Lung (tissue), 11 donors: ENCODE measurements at regions not wholly inside any gene's neighbourhood (a gene's known extent, or its start where the extent isn't known, plus 50 kb on each side); places are given as distances from the start of the nearest gene placed in this dataset.
"Not testable (repeated sequence)": the region's sequence is repeated elsewhere in the genome, so short reads cannot be mapped to it uniquely, and the experiment has no call there.

Experiments
- ATAC-seq: fragments of 200-7000 bp; cut with Tn5 transposase; one replicate; pipeline ENCODE4 v1.9.1; 2020; ENCODE audit warnings: moderate number of reproducible peaks; ENCODE audit not compliant: insufficient read depth, low FRiP score
- DNase-seq, 3 donors: peaks; one replicate each; pipeline ENCODE4 v3.0.0-alpha.2; 2013 to 2017
- H3K27ac ChIP-seq, 2 donors: one replicate each; pipeline ENCODE4 v1.5.1; 2013; ENCODE audit warnings: mild to moderate bottlenecking in 2 of 2, moderate library complexity in 2 of 2, control low read depth in 1 of 2, inconsistent platforms in 1 of 2, low read depth in 1 of 2, low read length in 1 of 2
- H3K27me3 ChIP-seq, 3 donors: one replicate each; pipeline ENCODE4 v1.5.1; 2013; ENCODE audit warnings: low read length in 2 of 3; ENCODE audit not compliant: control insufficient read depth in 3 of 3, insufficient read depth in 3 of 3
- H3K36me3 ChIP-seq, 4 donors: one replicate each; pipeline ENCODE4 v1.5.1; 2013; ENCODE audit warnings: low read length in 4 of 4, mild to moderate bottlenecking in 1 of 4, moderate library complexity in 1 of 4; ENCODE audit not compliant: control insufficient read depth in 4 of 4, insufficient read depth in 4 of 4
- H3K4me1 ChIP-seq, 5 donors: one replicate each; pipeline ENCODE4 v1.5.1; 2013; ENCODE audit warnings: low read length in 5 of 5, mild to moderate bottlenecking in 2 of 5, moderate library complexity in 1 of 5; ENCODE audit not compliant: control insufficient read depth in 5 of 5, insufficient read depth in 5 of 5
- H3K4me3 ChIP-seq: one replicate; pipeline ENCODE4 v1.5.1; 2013; ENCODE audit warnings: mild to moderate bottlenecking, control low read depth, moderate library complexity
- H3K9ac ChIP-seq, 2 donors: one replicate each; pipeline ENCODE4 v1.5.1; 2013; ENCODE audit warnings: low read length in 2 of 2, control low read depth in 1 of 2; ENCODE audit not compliant: insufficient read depth in 1 of 2
- H3K9me3 ChIP-seq, 4 donors: one replicate each; pipeline ENCODE4 v1.5.1; 2013; ENCODE audit warnings: low read length in 3 of 4, mild to moderate bottlenecking in 1 of 4, moderate library complexity in 1 of 4; ENCODE audit not compliant: control insufficient read depth in 4 of 4, insufficient read depth in 3 of 4
- WGBS, 2 donors: extraction: QIAGEN DNeasy Blood & Tissue Kit; methylation state at CpG; one replicate each; pipeline ENCODE4 v1.1.7; 2013; 5-methylcytosine and 5-hydroxymethylcytosine counted together
- TF ChIP-seq, protein P1 (sequence below): IDR thresholded peaks from 2 replicates; pipeline ENCODE4 v1.5.1; 2012; ENCODE audit warnings: mild to moderate bottlenecking; ENCODE audit errors: control extremely low read depth, extremely low read depth
- donor health status: control.
- donor health status: control.
- donor health status: Bipolar disorder and iron deficiency.
- donor health status: healthy.
- donor health status: DM: yes; HTN: yes; CAD: no.

DNA sequence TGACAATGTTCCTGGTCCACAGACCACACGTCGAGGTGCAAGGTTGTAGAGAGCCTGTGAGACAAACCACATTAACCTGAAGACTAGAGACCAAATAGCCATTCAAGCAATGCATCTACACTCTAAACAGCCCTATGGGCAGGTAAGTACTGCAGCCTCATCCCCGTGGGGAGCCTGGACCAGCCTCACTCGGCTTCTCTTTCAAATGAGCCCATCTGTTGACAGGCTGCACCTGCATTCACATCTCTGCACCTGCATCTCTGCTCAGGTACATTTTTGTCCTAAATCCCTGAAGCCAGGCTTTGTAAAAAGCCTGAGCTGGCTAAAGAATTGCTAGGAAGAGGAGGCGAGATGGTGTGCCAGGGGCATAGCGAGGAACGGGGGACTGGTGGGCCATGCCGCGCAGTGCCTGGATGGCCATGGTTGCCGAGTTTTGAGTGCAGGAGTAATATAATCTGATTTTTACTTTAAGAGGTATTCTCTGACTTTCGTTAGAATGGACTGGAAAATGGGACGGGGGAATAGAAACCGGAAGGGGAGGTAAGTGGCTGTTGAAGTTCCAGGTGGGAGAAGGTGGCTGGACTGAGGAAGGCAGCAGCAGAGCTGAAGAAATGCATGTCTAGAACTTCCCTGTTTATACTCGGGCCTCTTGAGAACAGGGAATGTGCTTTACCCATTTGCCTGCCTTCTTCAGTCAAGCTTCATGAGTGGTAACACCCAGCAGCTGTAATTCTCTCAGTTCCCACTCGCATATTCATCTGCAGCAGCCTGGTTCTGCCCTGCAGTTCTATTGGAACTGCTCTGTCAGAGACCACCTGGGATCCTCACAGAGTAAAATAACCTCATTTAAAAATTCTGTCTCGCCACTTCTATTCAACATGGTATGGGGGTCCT is 226.4 kb downstream of the OPA1 start:
- Histone ChIP-seq H3K27me3 (no peaks in the 10 kb centered on the region), H3K4me3 (no peak overlapping the region), H3K27ac (no peak overlapping the region), H3K36me3 (no peaks in the 10 kb centered on the region), H3K4me1 (peaks cover 0 to 14% (median 4%) of the 10 kb centered on the region in 5 donors), H3K9ac (no peak overlapping the region), H3K9me3 (no peaks in the 10 kb centered on the region)
- no peak for ATAC-seq
- WGBS, 2 donors, result 88% methylated on average over 16 of the region's 16 CpGs
- TF ChIP-seq, protein P1, sequence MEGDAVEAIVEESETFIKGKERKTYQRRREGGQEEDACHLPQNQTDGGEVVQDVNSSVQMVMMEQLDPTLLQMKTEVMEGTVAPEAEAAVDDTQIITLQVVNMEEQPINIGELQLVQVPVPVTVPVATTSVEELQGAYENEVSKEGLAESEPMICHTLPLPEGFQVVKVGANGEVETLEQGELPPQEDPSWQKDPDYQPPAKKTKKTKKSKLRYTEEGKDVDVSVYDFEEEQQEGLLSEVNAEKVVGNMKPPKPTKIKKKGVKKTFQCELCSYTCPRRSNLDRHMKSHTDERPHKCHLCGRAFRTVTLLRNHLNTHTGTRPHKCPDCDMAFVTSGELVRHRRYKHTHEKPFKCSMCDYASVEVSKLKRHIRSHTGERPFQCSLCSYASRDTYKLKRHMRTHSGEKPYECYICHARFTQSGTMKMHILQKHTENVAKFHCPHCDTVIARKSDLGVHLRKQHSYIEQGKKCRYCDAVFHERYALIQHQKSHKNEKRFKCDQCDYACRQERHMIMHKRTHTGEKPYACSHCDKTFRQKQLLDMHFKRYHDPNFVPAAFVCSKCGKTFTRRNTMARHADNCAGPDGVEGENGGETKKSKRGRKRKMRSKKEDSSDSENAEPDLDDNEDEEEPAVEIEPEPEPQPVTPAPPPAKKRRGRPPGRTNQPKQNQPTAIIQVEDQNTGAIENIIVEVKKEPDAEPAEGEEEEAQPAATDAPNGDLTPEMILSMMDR, result no peak
- no peak for DNase-seq

DNA sequence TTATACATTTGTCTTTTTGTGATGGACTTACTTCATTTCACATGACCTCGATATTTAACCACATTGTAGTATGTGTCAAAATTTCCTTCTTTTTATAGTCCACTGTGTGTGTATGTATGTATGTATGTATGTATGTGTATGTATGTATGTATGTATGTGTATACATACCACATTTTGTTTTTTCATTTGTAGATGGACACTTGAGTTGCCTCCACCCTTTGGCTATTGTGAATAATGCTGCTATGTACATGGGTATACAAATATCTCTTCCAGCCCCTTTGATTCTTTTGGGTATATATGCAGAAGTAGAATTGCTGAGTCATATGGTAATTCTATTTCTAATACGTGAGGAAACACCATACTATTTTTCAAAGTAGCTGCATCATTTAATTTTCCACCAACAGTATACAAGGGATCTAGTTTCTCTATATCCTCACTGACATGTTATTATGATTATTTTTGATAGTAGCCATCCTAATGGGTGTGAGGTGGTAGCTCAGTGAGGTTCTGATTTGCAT is 228.2 kb downstream of the OPA1 start:
- 30 to 61% methylated on average over 2 of the region's 2 CpGs for WGBS, 2 donors
- H3K9ac ChIP-seq, result no peak overlapping the region

DNA sequence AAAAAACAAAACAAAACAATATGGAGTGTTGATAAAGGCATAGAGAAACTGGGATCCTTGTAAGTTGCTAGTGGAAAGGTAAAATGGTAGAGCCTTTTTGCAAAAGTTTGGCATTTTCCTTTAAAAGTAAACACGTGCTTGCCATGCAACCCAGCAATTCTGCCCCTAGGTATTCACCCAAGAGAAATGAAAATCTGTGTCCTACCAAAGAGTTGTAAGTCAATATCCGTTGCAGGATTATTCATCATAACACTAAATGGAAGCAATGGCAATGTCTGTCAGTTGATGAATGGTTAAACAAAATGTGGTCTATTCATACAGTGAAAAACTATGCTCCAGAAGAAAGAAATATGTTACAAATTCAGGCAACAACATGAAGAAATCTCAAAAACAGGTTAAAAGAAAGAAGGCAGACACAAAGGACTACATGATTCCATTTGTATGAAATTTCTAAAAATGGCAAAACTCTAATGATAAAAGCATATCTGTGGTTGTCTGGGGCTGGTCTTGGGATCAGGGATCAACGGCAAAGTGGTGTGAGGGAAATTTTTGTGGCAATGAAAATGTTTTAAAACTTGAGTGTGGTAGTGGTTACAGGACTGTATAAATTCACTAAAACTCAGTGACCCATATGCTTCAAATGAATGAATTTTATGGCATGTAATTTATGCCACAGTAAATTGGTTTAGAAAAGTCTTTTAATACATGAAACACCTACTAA is 229.6 kb downstream of the OPA1 start:
- DNase-seq (no peak), ATAC-seq (no peak)
- peaks cover 0 to 11% (median 8%) of the 10 kb centered on the region in 5 donors for H3K4me1 ChIP-seq
- no peaks in the 10 kb centered on the region for H3K27me3 ChIP-seq
- 91 to 95% methylated on average over 3 of the region's 3 CpGs for WGBS, 2 donors
- TF ChIP-seq, protein P1, result no peak
- H3K27ac ChIP-seq, result no peak overlapping the region
- H3K4me3 ChIP-seq, result no peak overlapping the region
- no peaks in the 10 kb centered on the region for H3K9me3 ChIP-seq
- H3K9ac ChIP-seq, result no peak overlapping the region
- H3K36me3 ChIP-seq, result no peaks in the 10 kb centered on the region

More for the DNA sequence above, 228.2 kb downstream of the OPA1 start:
- H3K9me3 ChIP-seq, result no peaks in the 10 kb centered on the region
- H3K27ac ChIP-seq, result no peak overlapping the region
- H3K4me1 ChIP-seq, result peaks cover 0 to 14% (median 3%) of the 10 kb centered on the region in 5 donors
- TF ChIP-seq, protein P1, result no peak
- H3K4me3 ChIP-seq, result no peak overlapping the region
- no peak for ATAC-seq
- H3K27me3 ChIP-seq, result no peaks in the 10 kb centered on the region
- DNase-seq, result no peak
- H3K36me3 ChIP-seq, result no peaks in the 10 kb centered on the region

DNA sequence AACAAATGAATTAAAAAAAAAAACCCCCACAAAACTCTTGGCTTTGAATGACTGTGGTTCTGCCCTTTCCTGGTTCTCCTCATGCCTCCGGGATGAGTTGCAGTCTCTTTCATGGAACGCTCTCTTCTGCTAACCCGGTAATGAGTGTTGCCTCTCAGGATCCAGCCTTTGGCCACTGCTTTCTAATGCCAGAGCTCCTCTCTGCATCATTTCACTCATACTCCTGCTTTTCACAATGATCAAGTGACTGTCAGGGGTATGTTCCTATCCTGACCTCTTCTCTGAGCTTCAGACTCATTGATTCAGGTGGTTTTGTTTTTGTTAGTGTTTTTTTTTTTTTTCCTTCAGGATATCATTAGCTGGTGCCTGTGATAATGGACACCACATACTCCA is 230.2 kb downstream of the OPA1 start:
- not testable (repeated sequence) for H3K9me3 ChIP-seq, ATAC-seq, H3K9ac ChIP-seq, H3K27ac ChIP-seq, H3K36me3 ChIP-seq, DNase-seq, H3K27me3 ChIP-seq, H3K4me3 ChIP-seq
- H3K4me1 ChIP-seq, result peaks cover 0 to 11% (median 8%) of the 10 kb centered on the region in 5 donors
- 90 to 94% methylated on average over 3 of the region's 3 CpGs for WGBS, 2 donors
